ENCODE measurements at regions not wholly inside any gene's neighbourhood (a gene's known extent, or its start where the extent isn't known, plus 50 kb on each side); places are given as distances from the start of the nearest gene placed in this dataset.

GRCh38 chr11:134555510-134555909, 143.5 kb upstream of the B3GAT1 start:
- no peak overlapping the region for H3K4me3 ChIP-seq (ENCODE audit: low read length in 2 of 2)
- no peaks in the 10 kb centered on the region for H3K4me1 ChIP-seq (ENCODE audit: control insufficient read depth, insufficient read depth, low read length)
- H3K27ac ChIP-seq (ENCODE audit: low read length) = no peak overlapping the region
- no peaks in the 10 kb centered on the region for H3K9me3 ChIP-seq (ENCODE audit: control insufficient read depth in 2 of 2, low read length in 2 of 2)
- H3K36me3 ChIP-seq (ENCODE audit: control insufficient read depth in 2 of 2, insufficient read depth in 2 of 2, low read length in 2 of 2) = no peaks in the 10 kb centered on the region
- peaks cover 0 to 3% of the 10 kb centered on the region in 2 donors for H3K27me3 ChIP-seq (ENCODE audit: control insufficient read depth in 1 of 2, insufficient read depth in 2 of 2, low read length in 2 of 2)
- H3K9ac ChIP-seq (ENCODE audit: low read length in 2 of 2) = no peak overlapping the region

- H3K36me3 ChIP-seq (ENCODE audit: control insufficient read depth in 2 of 2, insufficient read depth in 2 of 2, low read length in 2 of 2) = no peaks in the 10 kb centered on the region
- H3K9ac ChIP-seq (ENCODE audit: low read length in 2 of 2) = no peak overlapping the region
- no peak overlapping the region for H3K27ac ChIP-seq (ENCODE audit: low read length)
- H3K27me3 ChIP-seq (ENCODE audit: control insufficient read depth in 1 of 2, insufficient read depth in 2 of 2, low read length in 2 of 2) = peaks cover 0 to 3% of the 10 kb centered on the region in 2 donors
- no peaks in the 10 kb centered on the region for H3K4me1 ChIP-seq (ENCODE audit: control insufficient read depth, insufficient read depth, low read length)
- H3K9me3 ChIP-seq (ENCODE audit: control insufficient read depth in 2 of 2, low read length in 2 of 2) = no peaks in the 10 kb centered on the region
- H3K4me3 ChIP-seq (ENCODE audit: low read length in 2 of 2) = no peak overlapping the region
These were observed 142.8 kb upstream of the B3GAT1 start for GRCh38 chr11:134554861-134555260.

- peaks cover 0 to 3% of the 10 kb centered on the region in 2 donors for H3K27me3 ChIP-seq (ENCODE audit: control insufficient read depth in 1 of 2, insufficient read depth in 2 of 2, low read length in 2 of 2)
- H3K9me3 ChIP-seq (ENCODE audit: control insufficient read depth in 2 of 2, low read length in 2 of 2) = no peaks in the 10 kb centered on the region
- H3K4me1 ChIP-seq (ENCODE audit: control insufficient read depth, insufficient read depth, low read length) = no peaks in the 10 kb centered on the region
- H3K36me3 ChIP-seq (ENCODE audit: control insufficient read depth in 2 of 2, insufficient read depth in 2 of 2, low read length in 2 of 2) = no peaks in the 10 kb centered on the region
- H3K4me3 ChIP-seq (ENCODE audit: low read length in 2 of 2) = no peak overlapping the region
- no peak overlapping the region for H3K9ac ChIP-seq (ENCODE audit: low read length in 2 of 2)
- no peak overlapping the region for H3K27ac ChIP-seq (ENCODE audit: low read length)
These were observed 142.1 kb upstream of the B3GAT1 start for GRCh38 chr11:134554106-134554505.

- Histone ChIP-seq H3K9ac (ENCODE audit: low read length in 2 of 2) (no peak overlapping the region), H3K27me3 (ENCODE audit: control insufficient read depth in 1 of 2, insufficient read depth in 2 of 2, low read length in 2 of 2) (no peaks in the 10 kb centered on the region), H3K4me3 (ENCODE audit: low read length in 2 of 2) (no peak overlapping the region), H3K27ac (ENCODE audit: low read length) (no peak overlapping the region), H3K36me3 (ENCODE audit: control insufficient read depth in 2 of 2, insufficient read depth in 2 of 2, low read length in 2 of 2) (no peaks in the 10 kb centered on the region), H3K9me3 (ENCODE audit: control insufficient read depth in 2 of 2, low read length in 2 of 2) (no peaks in the 10 kb centered on the region), H3K4me1 (ENCODE audit: control insufficient read depth, insufficient read depth, low read length) (no peaks in the 10 kb centered on the region)
These were observed 140.7 kb upstream of the B3GAT1 start for GRCh38 chr11:134552749-134553148.

- Histone ChIP-seq H3K9me3 (ENCODE audit: control insufficient read depth in 2 of 2, low read length in 2 of 2) (no peaks in the 10 kb centered on the region), H3K27me3 (ENCODE audit: control insufficient read depth in 1 of 2, insufficient read depth in 2 of 2, low read length in 2 of 2) (no peaks in the 10 kb centered on the region), H3K36me3 (ENCODE audit: control insufficient read depth in 2 of 2, insufficient read depth in 2 of 2, low read length in 2 of 2) (no peaks in the 10 kb centered on the region)
These were observed 133.5 kb upstream of the B3GAT1 start for GRCh38 chr11:134545521-134545920.

GRCh38 chr11:134544095-134544815, 132.2 kb upstream of the B3GAT1 start:
- H3K27ac ChIP-seq (ENCODE audit: low read length) = no peak overlapping the region
- H3K9me3 ChIP-seq (ENCODE audit: control insufficient read depth in 2 of 2, low read length in 2 of 2) = no peaks in the 10 kb centered on the region
- no peak overlapping the region for H3K9ac ChIP-seq (ENCODE audit: low read length in 2 of 2)
- no peaks in the 10 kb centered on the region for H3K36me3 ChIP-seq (ENCODE audit: control insufficient read depth in 2 of 2, insufficient read depth in 2 of 2, low read length in 2 of 2)
- H3K4me3 ChIP-seq (ENCODE audit: low read length in 2 of 2) = no peak overlapping the region
- H3K4me1 ChIP-seq (ENCODE audit: control insufficient read depth, insufficient read depth, low read length) = no peaks in the 10 kb centered on the region
- H3K27me3 ChIP-seq (ENCODE audit: control insufficient read depth in 1 of 2, insufficient read depth in 2 of 2, low read length in 2 of 2) = no peaks in the 10 kb centered on the region

More at GRCh38 chr11:134545521-134545920, 133.5 kb upstream of the B3GAT1 start:
- no peak overlapping the region for H3K4me3 ChIP-seq (ENCODE audit: low read length in 2 of 2)
- H3K27ac ChIP-seq (ENCODE audit: low read length) = no peak overlapping the region
- no peak overlapping the region for H3K9ac ChIP-seq (ENCODE audit: low read length in 2 of 2)
- no peaks in the 10 kb centered on the region for H3K4me1 ChIP-seq (ENCODE audit: control insufficient read depth, insufficient read depth, low read length)

- Histone ChIP-seq H3K4me1 (ENCODE audit: control insufficient read depth, insufficient read depth, low read length) (no peaks in the 10 kb centered on the region), H3K27ac (ENCODE audit: low read length) (no peak overlapping the region), H3K9me3 (ENCODE audit: control insufficient read depth in 2 of 2, low read length in 2 of 2) (no peaks in the 10 kb centered on the region)
These were observed 131.6 kb upstream of the B3GAT1 start for GRCh38 chr11:134543645-134544044.

GRCh38 chr11:134543241-134543640, 131.2 kb upstream of the B3GAT1 start:
- Histone ChIP-seq H3K27ac (ENCODE audit: low read length) (no peak overlapping the region), H3K9me3 (ENCODE audit: control insufficient read depth in 2 of 2, low read length in 2 of 2) (no peaks in the 10 kb centered on the region)

More at GRCh38 chr11:134543645-134544044, 131.6 kb upstream of the B3GAT1 start:
- Histone ChIP-seq H3K4me3 (ENCODE audit: low read length in 2 of 2) (no peak overlapping the region), H3K27me3 (ENCODE audit: control insufficient read depth in 1 of 2, insufficient read depth in 2 of 2, low read length in 2 of 2) (no peaks in the 10 kb centered on the region), H3K36me3 (ENCODE audit: control insufficient read depth in 2 of 2, insufficient read depth in 2 of 2, low read length in 2 of 2) (no peaks in the 10 kb centered on the region), H3K9ac (ENCODE audit: low read length in 2 of 2) (no peak overlapping the region)

GRCh38 chr11:134542401-134543165, 130.5 kb upstream of the B3GAT1 start:
- no peaks in the 10 kb centered on the region for H3K9me3 ChIP-seq (ENCODE audit: control insufficient read depth in 2 of 2, low read length in 2 of 2)
- H3K36me3 ChIP-seq (ENCODE audit: control insufficient read depth in 2 of 2, insufficient read depth in 2 of 2, low read length in 2 of 2) = no peaks in the 10 kb centered on the region
- H3K27ac ChIP-seq (ENCODE audit: low read length) = no peak overlapping the region
- H3K4me1 ChIP-seq (ENCODE audit: control insufficient read depth, insufficient read depth, low read length) = no peaks in the 10 kb centered on the region
- no peak overlapping the region for H3K9ac ChIP-seq (ENCODE audit: low read length in 2 of 2)
- H3K27me3 ChIP-seq (ENCODE audit: control insufficient read depth in 1 of 2, insufficient read depth in 2 of 2, low read length in 2 of 2) = no peaks in the 10 kb centered on the region
- H3K4me3 ChIP-seq (ENCODE audit: low read length in 2 of 2) = no peak overlapping the region

More at GRCh38 chr11:134543241-134543640, 131.2 kb upstream of the B3GAT1 start:
- Histone ChIP-seq H3K27me3 (ENCODE audit: control insufficient read depth in 1 of 2, insufficient read depth in 2 of 2, low read length in 2 of 2) (no peaks in the 10 kb centered on the region), H3K36me3 (ENCODE audit: control insufficient read depth in 2 of 2, insufficient read depth in 2 of 2, low read length in 2 of 2) (no peaks in the 10 kb centered on the region), H3K9ac (ENCODE audit: low read length in 2 of 2) (no peak overlapping the region), H3K4me3 (ENCODE audit: low read length in 2 of 2) (no peak overlapping the region), H3K4me1 (ENCODE audit: control insufficient read depth, insufficient read depth, low read length) (no peaks in the 10 kb centered on the region)

GRCh38 chr11:134541951-134542350, 129.9 kb upstream of the B3GAT1 start:
- no peak overlapping the region for H3K27ac ChIP-seq (ENCODE audit: low read length)
- H3K9me3 ChIP-seq (ENCODE audit: control insufficient read depth in 2 of 2, low read length in 2 of 2) = no peaks in the 10 kb centered on the region
- H3K4me3 ChIP-seq (ENCODE audit: low read length in 2 of 2) = no peak overlapping the region
- no peak overlapping the region for H3K9ac ChIP-seq (ENCODE audit: low read length in 2 of 2)
- H3K27me3 ChIP-seq (ENCODE audit: control insufficient read depth in 1 of 2, insufficient read depth in 2 of 2, low read length in 2 of 2) = no peaks in the 10 kb centered on the region
- no peaks in the 10 kb centered on the region for H3K36me3 ChIP-seq (ENCODE audit: control insufficient read depth in 2 of 2, insufficient read depth in 2 of 2, low read length in 2 of 2)
- H3K4me1 ChIP-seq (ENCODE audit: control insufficient read depth, insufficient read depth, low read length) = no peaks in the 10 kb centered on the region

- no peaks in the 10 kb centered on the region for H3K9me3 ChIP-seq (ENCODE audit: control insufficient read depth in 2 of 2, low read length in 2 of 2)
- H3K4me3 ChIP-seq (ENCODE audit: low read length in 2 of 2) = no peak overlapping the region
- no peaks in the 10 kb centered on the region for H3K27me3 ChIP-seq (ENCODE audit: control insufficient read depth in 1 of 2, insufficient read depth in 2 of 2, low read length in 2 of 2)
- no peaks in the 10 kb centered on the region for H3K36me3 ChIP-seq (ENCODE audit: control insufficient read depth in 2 of 2, insufficient read depth in 2 of 2, low read length in 2 of 2)
- H3K4me1 ChIP-seq (ENCODE audit: control insufficient read depth, insufficient read depth, low read length) = no peaks in the 10 kb centered on the region
- no peak overlapping the region for H3K27ac ChIP-seq (ENCODE audit: low read length)
- no peak overlapping the region for H3K9ac ChIP-seq (ENCODE audit: low read length in 2 of 2)
These were observed 129.3 kb upstream of the B3GAT1 start for GRCh38 chr11:134541355-134541754.

Data from stomach smooth muscle (tissue), 2 donors.